MM.1S (cell line): ENCODE measurements at regions not wholly inside any gene's neighbourhood (a gene's known extent, or its start where the extent isn't known, plus 50 kb on each side); places are given as distances from the start of the nearest gene placed in this dataset.

Experiments used
- EZH2 ChIP-seq: fragments of 300-600 bp; sonication (generic); optimal IDR thresholded peaks from 2 replicates; pipeline ENCODE3; 2017; ENCODE audit warnings: low read depth, mild to moderate bottlenecking, antibody characterized with exemption, low read length, mixed read lengths
- TF ChIP-seq, protein P1 (sequence below): fragments of 300-600 bp; sonication (generic); IDR thresholded peaks from 2 replicates; pipeline ENCODE4 v1.5.1; 2016; ENCODE audit warnings: antibody characterized with exemption, low read length, mixed read lengths

- TF ChIP-seq EZH2: no peak
- TF ChIP-seq, protein P1, sequence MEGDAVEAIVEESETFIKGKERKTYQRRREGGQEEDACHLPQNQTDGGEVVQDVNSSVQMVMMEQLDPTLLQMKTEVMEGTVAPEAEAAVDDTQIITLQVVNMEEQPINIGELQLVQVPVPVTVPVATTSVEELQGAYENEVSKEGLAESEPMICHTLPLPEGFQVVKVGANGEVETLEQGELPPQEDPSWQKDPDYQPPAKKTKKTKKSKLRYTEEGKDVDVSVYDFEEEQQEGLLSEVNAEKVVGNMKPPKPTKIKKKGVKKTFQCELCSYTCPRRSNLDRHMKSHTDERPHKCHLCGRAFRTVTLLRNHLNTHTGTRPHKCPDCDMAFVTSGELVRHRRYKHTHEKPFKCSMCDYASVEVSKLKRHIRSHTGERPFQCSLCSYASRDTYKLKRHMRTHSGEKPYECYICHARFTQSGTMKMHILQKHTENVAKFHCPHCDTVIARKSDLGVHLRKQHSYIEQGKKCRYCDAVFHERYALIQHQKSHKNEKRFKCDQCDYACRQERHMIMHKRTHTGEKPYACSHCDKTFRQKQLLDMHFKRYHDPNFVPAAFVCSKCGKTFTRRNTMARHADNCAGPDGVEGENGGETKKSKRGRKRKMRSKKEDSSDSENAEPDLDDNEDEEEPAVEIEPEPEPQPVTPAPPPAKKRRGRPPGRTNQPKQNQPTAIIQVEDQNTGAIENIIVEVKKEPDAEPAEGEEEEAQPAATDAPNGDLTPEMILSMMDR: no peak
These were observed 132.8 kb downstream of the RBFOX3 start for GRCh38 chr17:79478051-79478461.
